Kidney capillary endothelial cell (primary cell): ENCODE measurements at regions not wholly inside any gene's neighbourhood (a gene's known extent, or its start where the extent isn't known, plus 50 kb on each side); places are given as distances from the start of the nearest gene placed in this dataset.
A peak's percentile ranks its signal among the peaks of the same experiment; 100 is the strongest.
"Not testable (repeated sequence)": the region's sequence is repeated elsewhere in the genome, so short reads cannot be mapped to it uniquely, and the experiment has no call there.

Source experiments
- DNase-seq: peaks from one replicate; pipeline ENCODE4 v3.0.0-alpha.2; 2018; ENCODE audit warnings: low spot score

- no peak for DNase-seq
These were observed 545.9 kb upstream of the MIR17HG start for GRCh38 chr13:90801621-90802020.

DNA sequence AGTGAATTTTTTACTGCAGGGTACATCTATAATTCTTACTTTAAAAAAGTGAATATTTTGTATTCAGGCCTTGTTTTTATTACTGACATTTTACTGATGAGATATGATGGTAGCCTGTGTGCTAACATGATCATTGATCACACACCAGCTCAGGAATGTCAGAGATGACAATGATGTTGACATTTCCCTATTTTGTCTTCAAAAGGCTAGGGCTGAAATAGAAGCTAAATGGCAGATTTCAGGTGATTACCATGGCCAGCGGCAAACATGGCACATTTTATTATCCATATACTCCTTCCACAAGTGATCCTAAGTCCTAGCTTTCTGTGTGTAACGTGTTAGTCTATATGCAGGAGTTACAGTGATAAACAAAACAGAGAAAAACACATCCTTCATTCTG, 544.3 kb upstream of the MIR17HG start:
- no peak for DNase-seq

DNA sequence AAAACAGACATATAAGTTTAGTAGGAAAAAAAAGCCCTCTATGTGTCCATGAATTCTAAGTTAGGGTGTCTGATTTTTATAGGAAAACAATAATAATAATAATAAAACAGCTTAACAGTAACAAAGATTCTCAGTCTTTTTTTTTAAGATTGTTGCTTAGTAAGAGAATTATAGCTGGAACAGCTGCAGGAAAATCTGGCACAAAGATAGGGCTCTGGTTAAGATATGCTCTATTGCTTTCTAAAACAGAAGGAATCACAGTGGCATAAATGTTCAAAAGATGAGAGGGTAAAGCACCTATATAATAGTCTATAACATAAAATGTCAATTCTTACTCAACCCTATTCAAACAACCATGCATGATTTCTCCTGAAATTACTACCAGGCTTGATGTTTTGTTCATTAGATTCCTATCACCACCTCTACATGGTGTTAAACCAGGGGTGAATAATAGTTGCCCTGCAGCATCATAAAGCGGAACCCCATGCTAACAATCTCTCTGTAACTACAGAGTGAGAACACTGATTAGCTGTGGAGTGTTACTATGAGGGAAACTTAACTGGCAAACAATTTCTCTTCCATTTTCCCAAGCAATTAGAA, 541.4 kb upstream of the MIR17HG start:
- DNase-seq: no peak

GRCh38 chr13:90806892-90807291, 540.6 kb upstream of the MIR17HG start:
- DNase-seq: no peak

DNA sequence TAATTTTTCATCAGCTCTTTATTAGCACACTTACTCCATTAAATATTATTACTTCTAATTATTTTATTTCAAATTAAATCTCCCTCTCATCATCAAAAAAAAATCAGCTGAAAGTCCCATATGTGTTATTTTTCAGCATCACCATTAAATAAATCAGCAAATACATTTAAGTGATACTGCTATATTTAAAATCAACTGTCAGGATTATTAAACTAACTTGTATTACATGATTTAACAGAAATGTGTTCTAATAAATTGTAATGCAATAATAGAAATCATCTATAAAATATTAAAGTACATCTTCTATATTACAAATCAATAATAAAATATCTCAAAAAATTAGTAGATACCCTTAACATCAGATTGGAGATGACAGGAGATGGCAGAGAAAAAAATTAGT, 538.6 kb upstream of the MIR17HG start:
- no peak for DNase-seq

DNA sequence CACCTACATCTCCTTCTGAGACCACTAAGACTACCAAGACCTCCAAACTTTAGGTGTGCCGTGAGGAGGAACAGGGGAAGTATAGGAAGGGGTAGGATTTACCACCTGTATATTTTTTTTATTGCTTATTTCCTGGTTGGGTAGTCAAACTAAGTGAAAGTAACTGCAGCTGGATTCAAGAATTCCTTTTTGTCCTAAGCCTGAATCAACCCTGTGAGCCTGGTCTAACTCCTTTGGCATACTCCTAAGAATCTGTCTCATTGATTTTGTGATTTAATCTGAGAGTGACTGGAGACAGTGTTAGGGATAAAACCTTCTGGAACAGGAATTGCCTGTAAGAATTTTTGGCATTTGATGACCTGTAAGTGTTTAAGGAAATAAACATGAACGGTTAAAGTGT, 523.5 kb upstream of the MIR17HG start:
- no peak for DNase-seq

GRCh38 chr13:90826688-90827087, 520.8 kb upstream of the MIR17HG start:
- DNase-seq: no peak

- DNase-seq: no peak
These were observed 516.7 kb upstream of the MIR17HG start for GRCh38 chr13:90830782-90831181.

DNA sequence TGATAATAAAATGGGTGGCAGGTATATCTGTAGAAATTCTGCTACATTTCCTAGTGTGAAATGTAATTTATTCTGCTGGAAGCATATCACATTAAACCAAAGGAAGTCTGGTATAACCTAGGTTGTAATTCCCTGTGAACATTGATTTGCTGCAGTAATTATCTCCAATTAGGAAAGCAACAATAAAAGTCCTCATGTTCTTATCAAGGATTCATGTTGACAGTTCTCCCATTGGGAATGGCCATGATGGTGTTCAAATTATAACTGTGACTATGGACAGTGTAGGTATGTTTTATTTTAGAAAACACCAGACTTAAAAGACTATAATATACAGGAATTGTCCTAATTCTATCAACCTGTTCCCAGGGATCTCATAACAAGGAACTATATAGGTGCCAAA, 513.5 kb upstream of the MIR17HG start:
- no peak for DNase-seq

DNA sequence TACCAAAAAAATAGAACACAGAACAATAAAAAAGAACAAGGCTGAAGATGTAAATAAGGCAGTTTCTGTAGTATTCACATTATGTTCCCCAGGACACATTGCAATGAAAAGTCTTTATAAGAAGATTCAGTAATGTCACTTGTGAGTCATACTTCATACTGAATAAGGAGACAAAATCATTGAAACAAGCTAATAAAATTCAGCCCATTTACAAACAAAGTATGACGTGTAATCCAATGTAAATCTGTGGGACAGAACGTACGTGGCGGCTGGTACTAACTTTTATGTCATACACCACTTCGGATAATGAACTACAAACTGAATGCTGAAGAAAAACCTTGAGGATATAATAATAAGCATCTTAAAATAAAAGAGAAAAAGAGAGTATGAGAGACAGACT, 512.8 kb upstream of the MIR17HG start:
- no peak for DNase-seq

DNA sequence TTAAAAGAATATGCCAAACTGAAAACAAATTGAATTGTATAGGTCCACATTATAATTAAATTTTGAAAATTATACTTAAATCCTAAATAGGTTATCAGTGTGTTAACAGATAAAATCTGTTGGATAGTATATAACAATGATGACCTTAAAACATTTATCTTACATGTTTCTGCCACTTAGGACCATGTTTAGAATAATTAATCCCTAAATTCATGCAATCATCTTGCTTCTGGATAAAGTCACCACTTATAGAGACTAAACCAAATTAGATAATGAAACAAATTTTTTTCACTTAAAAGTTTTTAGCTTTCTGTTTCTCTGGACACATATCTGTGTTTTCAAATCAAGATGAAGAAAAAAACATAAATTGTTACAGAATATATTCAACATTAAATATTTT, 511.7 kb upstream of the MIR17HG start:
- DNase-seq: no peak

- no peak for DNase-seq
These were observed 509.0 kb upstream of the MIR17HG start for GRCh38 chr13:90838317-90838960.

DNA sequence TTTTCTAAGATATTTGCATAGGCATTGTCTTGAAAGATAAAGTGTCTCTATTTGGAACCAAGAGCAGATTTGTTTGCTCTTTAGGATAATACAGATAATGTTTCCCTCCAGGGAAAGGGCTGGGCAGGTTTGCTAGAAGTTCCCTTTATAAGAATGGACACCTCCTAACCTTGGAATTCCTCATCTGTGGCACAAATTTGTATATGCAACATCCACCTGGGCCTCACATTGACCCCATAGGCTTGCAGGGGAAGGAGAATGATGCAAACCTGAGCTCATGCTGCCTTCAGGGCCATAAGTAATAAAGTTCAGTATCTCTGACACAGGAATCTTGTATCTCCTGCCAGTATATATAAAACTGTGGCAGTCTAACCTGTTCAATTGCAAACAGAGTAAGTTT, 508.4 kb upstream of the MIR17HG start:
- DNase-seq: no peak

- no peak for DNase-seq
These were observed 500.6 kb upstream of the MIR17HG start for GRCh38 chr13:90846936-90847335.

DNA sequence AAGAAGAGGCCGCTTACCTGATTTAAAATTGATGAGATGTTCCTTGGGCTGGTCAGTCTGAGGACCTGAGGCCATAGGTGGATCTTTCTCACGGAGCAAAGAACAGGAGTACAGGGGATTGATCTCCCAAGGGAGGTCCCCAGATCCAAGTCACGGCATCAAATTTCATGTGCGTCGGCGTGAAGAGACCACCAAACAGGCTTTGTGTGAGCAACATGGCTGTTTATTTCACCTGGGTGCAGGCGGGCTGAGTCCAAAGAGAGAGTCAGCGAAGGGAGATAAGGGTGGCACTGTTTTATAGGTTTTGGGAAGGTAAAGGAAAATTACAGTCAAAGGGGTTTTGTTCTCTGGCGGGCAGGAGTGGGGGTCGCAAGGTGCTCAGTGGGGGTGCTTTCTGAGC, 493.8 kb upstream of the MIR17HG start:
- not testable (repeated sequence) for DNase-seq

- no peak for DNase-seq
These were observed 489.6 kb upstream of the MIR17HG start for GRCh38 chr13:90857921-90858320.

DNA sequence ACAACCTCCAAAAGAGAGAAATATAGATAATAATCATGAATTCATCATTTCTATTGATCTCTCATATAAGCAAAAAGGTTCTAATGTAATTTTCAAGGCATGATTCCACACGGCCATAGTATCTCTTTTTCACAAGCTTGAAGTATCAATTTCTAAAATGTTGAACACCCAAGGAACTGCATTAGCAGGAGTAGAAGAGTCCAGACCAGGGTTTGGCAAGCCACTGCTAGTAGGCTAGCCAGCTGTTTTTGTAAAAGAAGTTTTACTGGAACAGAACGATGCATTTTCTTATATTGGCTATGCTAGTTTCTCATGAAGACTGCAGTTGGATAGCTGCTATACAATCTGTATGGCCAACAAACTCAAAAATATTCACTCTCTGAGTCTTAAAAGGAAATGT, 481.5 kb upstream of the MIR17HG start:
- no peak for DNase-seq

DNA sequence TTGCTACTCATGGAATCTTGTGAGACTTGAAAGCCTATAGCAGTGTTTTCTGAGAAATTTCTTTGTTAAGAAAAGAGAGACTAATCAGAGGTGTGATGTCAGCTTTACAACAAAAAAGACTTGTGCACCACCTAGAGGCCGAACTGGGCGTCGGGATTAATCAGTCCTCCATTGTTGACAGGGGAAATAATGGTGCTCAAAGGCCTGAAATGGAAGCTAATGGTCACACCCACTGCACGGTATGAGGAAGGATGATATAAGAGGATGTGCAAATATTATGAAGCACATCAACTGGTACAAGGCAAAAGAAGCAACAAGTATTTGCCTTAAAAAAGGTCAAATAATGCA, 480.2 kb upstream of the MIR17HG start:
- peak; percentile 61 for DNase-seq

DNA sequence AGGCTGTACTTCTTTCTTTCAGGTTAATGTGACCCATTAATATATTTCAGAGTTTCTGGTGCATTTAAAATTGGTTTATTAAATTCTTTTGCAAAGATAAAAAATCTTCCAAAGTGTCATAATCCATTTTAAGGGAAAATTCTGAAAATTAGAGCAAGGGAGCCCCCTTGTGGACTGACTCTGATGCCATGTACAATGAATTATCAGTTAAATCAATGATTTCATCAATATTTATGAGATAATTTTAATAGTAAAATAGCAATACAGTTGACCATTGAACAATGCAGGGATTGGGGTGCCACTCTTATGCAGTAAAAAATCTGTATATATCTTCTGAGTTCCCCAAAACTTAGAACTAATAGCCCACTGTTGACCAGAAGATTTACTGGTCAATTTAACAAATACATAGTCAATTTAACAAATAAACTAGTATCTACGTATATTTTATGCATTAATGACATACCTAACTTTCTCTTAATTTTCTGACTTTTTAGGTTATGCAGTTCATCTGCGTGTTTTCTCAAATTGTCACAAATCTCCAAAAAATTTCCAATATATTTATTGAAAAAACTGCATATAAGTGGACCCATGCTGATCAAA, 479.1 kb upstream of the MIR17HG start:
- DNase-seq: peak; percentile 7

DNA sequence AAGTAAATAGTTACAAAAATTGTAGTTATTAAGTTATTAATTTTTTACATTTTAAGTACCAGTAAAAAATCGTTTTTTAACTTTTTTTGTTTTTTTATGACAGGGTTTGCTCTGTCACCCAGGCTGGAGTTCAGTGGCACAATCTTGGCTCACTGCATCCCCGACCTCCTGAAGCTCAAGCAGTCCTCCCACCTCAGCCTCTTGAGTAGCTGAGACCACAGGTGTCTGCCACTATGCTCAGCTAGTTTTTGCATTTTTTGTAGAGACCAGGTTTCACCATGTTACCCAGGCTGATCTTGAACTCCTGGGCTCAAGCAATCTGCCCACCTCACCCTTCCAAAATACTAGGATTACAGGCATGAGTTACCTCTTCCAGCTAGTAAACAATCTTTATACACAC, 477.9 kb upstream of the MIR17HG start:
- DNase-seq: no peak

GRCh38 chr13:90872491-90873025, 474.9 kb upstream of the MIR17HG start:
- DNase-seq: no peak

GRCh38 chr13:90880790-90881189, 466.7 kb upstream of the MIR17HG start:
- no peak for DNase-seq

DNA sequence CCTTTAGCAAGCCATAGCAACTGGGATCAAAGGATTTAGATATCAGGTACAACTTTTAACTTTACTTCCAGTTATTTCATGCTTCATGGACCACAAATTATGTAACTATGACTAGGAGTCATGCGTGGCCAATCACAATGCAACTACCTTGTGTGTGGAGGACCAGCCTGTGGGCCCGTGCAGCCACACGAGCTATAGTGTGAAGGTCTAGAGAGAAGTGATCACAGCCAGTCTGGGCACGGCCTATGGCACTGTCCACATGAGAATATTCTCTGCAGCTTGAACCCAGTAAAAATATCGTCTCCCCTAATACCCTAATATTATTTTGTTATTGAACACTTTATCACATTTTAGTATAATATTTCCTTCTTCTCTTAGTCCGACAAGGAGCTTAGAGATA, 464.9 kb upstream of the MIR17HG start:
- no peak for DNase-seq

- DNase-seq: no peak
These were observed 463.9 kb upstream of the MIR17HG start for GRCh38 chr13:90883592-90883991.
